Progenitor cell of endocrine pancreas (in vitro differentiated cells): ENCODE measurements at regions not wholly inside any gene's neighbourhood (a gene's known extent, or its start where the extent isn't known, plus 50 kb on each side); places are given as distances from the start of the nearest gene placed in this dataset.

ENCODE experiments used
- DNase-seq: peaks from one replicate; pipeline ENCODE4 v3.0.0; 2021; ENCODE audit warnings: low spot score; ENCODE audit not compliant: unreplicated experiment
- H3K27ac Mint-ChIP-seq: 2 replicates; pipeline ENCODE4 v1.8.0; 2021; ENCODE audit warnings: mild to moderate bottlenecking, moderate library complexity, mixed read lengths
- H3K27me3 Mint-ChIP-seq: 2 replicates; pipeline ENCODE4 v1.8.0; 2021; ENCODE audit warnings: mixed read lengths
- H3K36me3 Mint-ChIP-seq: 2 replicates; pipeline ENCODE4 v1.8.0; 2022; ENCODE audit warnings: mixed read lengths; ENCODE audit not compliant: insufficient read depth
- H3K4me1 Mint-ChIP-seq: 2 replicates; pipeline ENCODE4 v1.8.0; 2021; ENCODE audit warnings: low read depth, mixed read lengths
- H3K4me3 Mint-ChIP-seq: 2 replicates; pipeline ENCODE4 v1.8.0; 2021; ENCODE audit warnings: low read depth, mild to moderate bottlenecking, moderate library complexity, mixed read lengths
- H3K9me3 Mint-ChIP-seq: 2 replicates; pipeline ENCODE4 v1.8.0; 2021; ENCODE audit warnings: low read depth, mixed read lengths
- TF ChIP-seq, protein P1 (sequence below): fragments of 200-600 bp; sonication (generic); IDR thresholded peaks from one replicate; pipeline ENCODE4 v1.5.0; 2021; ENCODE audit warnings: antibody characterized with exemption, mild to moderate bottlenecking; ENCODE audit not compliant: unreplicated experiment

DNA sequence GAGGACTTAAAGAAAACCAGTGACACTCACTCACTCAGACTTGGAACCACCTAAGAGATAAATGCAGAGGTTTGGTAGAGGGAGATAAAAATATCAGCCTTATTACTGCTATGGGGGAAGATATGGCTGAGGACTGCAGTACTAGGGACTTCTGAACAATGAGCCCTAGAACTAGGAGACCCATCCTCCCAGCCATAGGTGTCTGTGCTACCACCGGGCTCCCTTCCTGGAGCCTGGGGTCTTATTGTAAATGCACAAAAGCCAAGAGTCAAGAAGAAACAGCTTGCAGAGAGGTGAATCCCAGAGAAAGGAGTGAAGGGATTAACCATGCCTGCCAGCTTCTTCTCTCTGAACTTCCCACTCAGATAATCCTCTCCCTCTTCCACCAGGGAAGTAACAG is 108.3 kb upstream of the AKR1E2 start:
- Mint-ChIP-seq H3K27ac (no peak overlapping the region), H3K4me1 (no peaks in the 10 kb centered on the region), H3K4me3 (no peak overlapping the region), H3K27me3 (peaks cover 6% of the 10 kb centered on the region), H3K36me3 (no peaks in the 10 kb centered on the region), H3K9me3 (peaks cover 4% of the 10 kb centered on the region)
- TF ChIP-seq, protein P1, sequence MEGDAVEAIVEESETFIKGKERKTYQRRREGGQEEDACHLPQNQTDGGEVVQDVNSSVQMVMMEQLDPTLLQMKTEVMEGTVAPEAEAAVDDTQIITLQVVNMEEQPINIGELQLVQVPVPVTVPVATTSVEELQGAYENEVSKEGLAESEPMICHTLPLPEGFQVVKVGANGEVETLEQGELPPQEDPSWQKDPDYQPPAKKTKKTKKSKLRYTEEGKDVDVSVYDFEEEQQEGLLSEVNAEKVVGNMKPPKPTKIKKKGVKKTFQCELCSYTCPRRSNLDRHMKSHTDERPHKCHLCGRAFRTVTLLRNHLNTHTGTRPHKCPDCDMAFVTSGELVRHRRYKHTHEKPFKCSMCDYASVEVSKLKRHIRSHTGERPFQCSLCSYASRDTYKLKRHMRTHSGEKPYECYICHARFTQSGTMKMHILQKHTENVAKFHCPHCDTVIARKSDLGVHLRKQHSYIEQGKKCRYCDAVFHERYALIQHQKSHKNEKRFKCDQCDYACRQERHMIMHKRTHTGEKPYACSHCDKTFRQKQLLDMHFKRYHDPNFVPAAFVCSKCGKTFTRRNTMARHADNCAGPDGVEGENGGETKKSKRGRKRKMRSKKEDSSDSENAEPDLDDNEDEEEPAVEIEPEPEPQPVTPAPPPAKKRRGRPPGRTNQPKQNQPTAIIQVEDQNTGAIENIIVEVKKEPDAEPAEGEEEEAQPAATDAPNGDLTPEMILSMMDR: no peak
- no peak for DNase-seq

DNA sequence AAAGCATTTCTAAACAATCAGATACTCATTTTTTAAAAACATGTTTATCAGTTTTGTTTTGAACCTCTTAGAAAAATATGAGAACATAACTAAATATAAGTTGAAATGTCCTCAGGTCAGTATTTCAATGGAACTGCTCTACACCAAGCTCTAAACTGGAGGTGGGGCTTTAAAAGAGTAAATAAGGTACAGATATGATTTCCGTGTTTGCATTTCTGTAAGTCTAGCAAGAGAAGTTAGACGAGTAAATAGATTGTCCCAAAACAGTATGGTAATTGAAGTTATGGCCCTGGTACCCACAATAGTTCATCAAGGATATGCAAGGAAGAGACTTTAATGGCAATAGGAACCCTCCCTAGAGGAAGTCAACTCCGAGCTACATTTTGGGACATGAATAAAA is 115.1 kb upstream of the AKR1E2 start:
- H3K36me3 Mint-ChIP-seq: no peaks in the 10 kb centered on the region
- no peaks in the 10 kb centered on the region for H3K9me3 Mint-ChIP-seq
- H3K27me3 Mint-ChIP-seq: peaks cover 6% of the 10 kb centered on the region
- H3K27ac Mint-ChIP-seq: no peak overlapping the region
- no peak overlapping the region for H3K4me3 Mint-ChIP-seq
- DNase-seq: no peak
- TF ChIP-seq, protein P1: no peak
- no peaks in the 10 kb centered on the region for H3K4me1 Mint-ChIP-seq

DNA sequence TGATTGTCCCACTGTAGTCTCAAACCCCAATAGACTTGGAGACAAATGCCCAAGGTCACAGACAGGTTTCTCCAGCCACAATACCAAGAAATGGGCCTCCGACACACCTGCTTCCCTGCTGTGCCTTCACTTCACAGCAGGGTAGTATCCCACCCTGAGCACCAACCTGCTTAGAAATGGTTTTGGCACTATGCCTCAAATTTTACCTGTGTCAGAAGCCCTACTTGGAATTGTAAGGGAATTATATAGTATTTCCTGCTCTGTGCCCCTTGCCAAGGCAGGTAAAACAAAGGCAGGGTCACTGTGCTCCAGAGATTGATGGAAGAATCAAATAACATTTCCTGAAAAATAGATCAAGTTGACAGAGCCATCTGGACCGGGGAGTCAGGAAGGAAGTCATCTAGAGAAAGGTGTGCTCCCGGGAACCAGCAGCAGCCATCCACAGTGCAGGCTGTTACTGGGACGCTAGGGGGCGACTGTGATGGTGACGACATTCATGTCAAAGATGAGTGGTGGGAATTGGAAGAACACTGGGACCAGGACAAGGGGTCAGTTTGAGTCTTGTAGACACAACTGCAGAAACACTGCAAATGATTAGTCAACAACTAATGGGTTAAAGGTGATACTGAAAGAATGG is 117.8 kb upstream of the AKR1E2 start:
- H3K4me1 Mint-ChIP-seq: no peaks in the 10 kb centered on the region
- H3K9me3 Mint-ChIP-seq: no peaks in the 10 kb centered on the region
- no peaks in the 10 kb centered on the region for H3K36me3 Mint-ChIP-seq
- H3K27me3 Mint-ChIP-seq: no peaks in the 10 kb centered on the region
- H3K4me3 Mint-ChIP-seq: no peak overlapping the region
- no peak overlapping the region for H3K27ac Mint-ChIP-seq
- DNase-seq: no peak
- TF ChIP-seq, protein P1: peak; percentile 35

DNA sequence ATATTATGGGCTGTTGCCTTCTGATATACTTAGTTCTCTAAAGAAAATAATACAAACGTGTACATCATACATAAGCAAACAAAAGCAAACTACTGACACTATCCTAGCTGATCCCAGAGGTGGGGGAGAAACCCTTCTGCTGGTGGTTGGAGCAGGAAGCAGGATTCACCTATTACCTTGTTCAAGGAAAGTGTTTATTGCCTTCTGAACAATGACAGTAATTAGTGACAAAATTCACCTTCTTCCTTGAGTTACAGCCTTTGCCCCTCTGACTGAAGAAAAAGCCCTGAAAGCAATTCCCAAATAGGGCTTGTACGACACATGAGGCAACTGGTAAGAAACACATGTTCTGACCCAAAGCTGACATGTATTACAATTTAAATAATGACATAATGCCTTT is 118.8 kb upstream of the AKR1E2 start:
- no peaks in the 10 kb centered on the region for H3K36me3 Mint-ChIP-seq

DNA sequence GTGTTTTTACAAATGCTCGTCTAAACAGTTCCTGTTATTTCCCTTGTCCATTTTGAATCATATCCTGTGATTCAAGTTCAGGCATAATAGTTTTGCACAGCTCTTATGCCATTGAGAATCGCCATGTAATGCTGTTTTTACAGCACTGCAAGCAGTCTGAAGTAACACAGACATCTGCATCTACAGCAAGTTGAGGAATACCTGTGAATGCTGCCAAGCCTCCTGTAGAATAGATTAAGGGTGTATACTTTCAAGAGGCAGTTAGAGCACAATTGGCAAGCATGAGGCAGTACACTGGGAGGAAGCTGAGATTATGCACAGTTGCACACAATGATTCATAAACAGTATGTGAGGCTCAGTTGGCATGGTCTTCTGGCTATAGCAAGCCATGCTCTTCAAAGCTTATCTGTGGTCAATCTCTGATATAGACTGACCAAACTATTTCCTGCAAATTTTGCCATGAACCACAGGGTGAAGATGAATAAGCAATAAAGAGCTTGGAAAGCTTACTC is 121.9 kb upstream of the AKR1E2 start:
- H3K36me3 Mint-ChIP-seq: no peaks in the 10 kb centered on the region
- H3K4me1 Mint-ChIP-seq: no peaks in the 10 kb centered on the region
- DNase-seq: no peak
- H3K27me3 Mint-ChIP-seq: no peaks in the 10 kb centered on the region
- H3K27ac Mint-ChIP-seq: no peak overlapping the region
- H3K4me3 Mint-ChIP-seq: no peak overlapping the region
- no peaks in the 10 kb centered on the region for H3K9me3 Mint-ChIP-seq
- TF ChIP-seq, protein P1: no peak

More for the DNA sequence above, 118.8 kb upstream of the AKR1E2 start:
- Mint-ChIP-seq H3K4me3 (no peak overlapping the region), H3K27ac (no peak overlapping the region), H3K4me1 (no peaks in the 10 kb centered on the region), H3K27me3 (no peaks in the 10 kb centered on the region), H3K9me3 (no peaks in the 10 kb centered on the region)
- TF ChIP-seq, protein P1: no peak
- no peak for DNase-seq
